ENCODE measurements at regions not wholly inside any gene's neighbourhood (a gene's known extent, or its start where the extent isn't known, plus 50 kb on each side); places are given as distances from the start of the nearest gene placed in this dataset.

GRCh38 chr7:16320099-16320660 lies 101.2 kb downstream of the CRPPA start:
- DNase-seq (ENCODE audit: low read depth in 3 of 3): no peak

DNA sequence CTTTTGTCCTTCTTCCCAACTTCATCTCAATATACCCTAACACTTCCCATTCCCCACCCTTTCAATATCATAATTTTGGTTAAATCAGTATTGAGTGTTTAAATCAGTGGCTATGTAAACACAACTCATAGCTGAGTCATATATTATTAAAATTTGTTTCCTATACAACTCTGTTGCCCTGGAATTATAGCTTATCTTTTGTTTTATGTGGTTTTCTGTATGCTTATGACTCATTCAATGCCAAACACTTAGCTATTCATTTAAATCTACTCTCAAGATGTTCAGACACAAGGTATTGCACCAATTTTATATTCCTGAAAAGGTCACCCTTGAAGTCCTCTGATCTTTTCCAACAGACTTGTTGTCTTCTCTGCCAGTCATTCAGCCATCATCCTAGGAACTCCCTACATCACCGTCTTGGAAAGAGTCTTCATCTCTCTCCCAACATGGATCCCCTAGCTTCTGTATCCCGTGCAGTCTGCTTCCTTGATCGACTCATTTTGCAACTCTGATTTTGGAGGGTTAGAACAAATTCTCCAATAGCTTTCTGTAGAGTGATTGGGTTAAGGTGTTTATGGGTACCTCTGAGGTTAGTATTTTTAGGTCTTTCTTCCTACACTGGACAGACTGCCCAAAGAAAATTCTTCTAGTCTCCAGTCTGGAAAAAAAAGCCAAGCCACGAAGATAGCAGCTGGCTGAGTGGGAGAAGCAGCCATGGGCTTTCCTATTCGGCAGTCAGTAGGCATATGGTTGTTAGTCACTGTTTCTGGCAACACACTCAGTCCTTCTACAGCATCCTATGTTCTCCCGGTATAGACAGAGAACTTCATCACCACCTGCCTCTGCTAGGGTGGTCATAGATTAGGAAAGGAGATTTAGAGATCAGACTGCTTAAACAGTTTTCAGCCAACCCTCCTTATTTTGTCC lies 102.1 kb downstream of the CRPPA start:
- no peak for DNase-seq (ENCODE audit: low read depth in 3 of 3)

DNA sequence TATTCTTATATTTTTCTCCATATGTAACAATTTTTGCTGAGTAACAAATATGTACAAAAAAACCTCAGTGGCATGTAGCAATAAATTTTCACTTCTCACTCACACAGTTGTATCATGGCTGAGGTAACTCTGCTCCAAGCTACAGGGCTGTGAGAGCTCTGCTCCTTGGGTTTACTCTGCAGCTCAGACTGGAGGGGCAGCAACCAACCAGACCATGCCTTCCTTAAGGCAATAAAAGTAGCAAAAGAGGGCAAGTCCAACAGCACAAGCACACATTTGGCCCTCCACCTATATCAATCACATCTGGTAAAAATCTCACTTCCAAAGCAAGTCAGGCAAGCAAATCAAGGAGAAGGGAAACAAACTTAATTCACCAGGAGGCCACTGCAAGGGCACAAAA lies 102.9 kb downstream of the CRPPA start:
- DNase-seq (ENCODE audit: low read depth in 3 of 3): no peak

DNA sequence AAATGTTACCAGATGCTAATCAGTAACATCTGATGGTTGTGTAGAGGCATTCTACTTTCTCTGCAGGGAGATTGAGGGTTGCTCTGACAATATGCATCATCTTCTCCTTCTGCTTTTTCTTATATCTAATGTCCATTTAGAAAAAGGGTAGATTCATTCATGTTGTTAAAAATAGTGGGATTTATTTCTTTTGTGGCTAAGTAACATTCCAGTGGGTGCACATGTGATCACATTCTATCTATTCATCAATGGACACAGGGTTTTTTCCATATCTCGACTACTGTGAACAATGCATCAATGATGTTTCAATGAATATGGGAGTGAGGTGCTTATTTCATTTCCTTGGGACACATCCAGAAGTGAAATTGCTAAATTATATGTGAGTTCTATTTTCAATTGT lies 103.9 kb downstream of the CRPPA start:
- no peak for DNase-seq (ENCODE audit: low read depth in 3 of 3)

DNA sequence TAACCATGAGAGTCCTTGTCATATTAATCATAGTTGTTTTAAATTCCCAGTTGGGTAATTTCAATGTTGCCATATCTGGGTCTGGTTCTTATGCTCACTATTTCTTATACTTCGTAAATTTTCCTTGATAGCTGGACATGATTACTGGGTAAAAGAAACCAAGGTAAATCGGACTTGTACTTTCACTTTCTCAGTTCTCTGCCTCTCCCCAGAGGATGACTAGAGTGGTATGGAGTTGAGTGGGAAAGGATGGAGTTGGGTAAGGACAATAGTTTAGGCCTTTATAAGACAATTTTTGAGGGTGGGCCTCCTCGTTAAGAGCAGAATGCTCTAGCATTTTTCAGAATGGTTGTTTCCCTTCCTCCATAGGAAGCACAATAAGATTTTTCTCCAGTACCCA lies 106.1 kb downstream of the CRPPA start:
- no peak for DNase-seq (ENCODE audit: low read depth in 3 of 3)

DNA sequence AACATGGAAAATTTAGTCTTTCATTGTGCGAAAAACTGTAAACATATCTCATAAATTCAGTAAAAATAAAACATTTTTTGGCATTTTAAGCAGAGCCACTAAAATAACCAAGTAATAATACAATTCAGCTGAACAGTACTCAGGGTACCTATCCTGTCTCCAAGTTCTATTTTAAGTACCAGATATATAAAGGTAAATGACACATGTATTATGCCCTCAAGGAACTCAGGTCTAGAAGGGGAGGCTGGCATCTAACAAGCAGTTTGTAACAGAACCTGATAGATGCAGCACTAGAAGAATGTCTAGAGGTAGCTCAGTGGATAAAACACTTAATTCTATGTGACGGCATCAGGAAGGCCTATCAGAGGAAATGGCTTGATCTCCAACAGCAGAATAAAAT lies 112.2 kb downstream of the CRPPA start:
- no peak for DNase-seq (ENCODE audit: low read depth in 3 of 3)

- DNase-seq (ENCODE audit: low read depth in 3 of 3): no peak
Observed at GRCh38 chr7:16301291-16301690, 120.0 kb downstream of the CRPPA start.

- DNase-seq (ENCODE audit: low read depth in 3 of 3): no peak
Observed at GRCh38 chr7:16300361-16300895, 120.9 kb downstream of the CRPPA start.

- DNase-seq (ENCODE audit: low read depth in 3 of 3): no peak
Observed at GRCh38 chr7:16299853-16300252, 121.5 kb downstream of the CRPPA start.

DNA sequence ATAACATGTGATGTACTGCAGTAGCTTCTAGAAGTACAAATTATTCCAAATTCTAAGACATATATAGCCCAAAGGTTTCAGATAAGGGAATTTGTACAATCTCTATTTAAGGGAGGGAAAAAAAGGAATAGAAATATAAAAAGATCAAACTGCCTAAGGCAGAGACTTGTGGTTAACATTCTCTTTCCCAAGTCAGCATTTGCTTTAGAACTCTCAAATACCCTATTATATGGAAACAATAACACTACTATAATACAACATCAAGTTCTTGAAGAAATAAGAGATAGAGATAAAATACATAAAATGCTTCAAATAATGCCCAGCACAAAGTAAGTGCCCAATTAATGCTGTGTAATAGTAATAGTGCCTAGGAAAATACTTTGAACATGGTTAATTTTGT lies 123.1 kb downstream of the CRPPA start:
- no peak for DNase-seq (ENCODE audit: low read depth in 3 of 3)

GRCh38 chr7:16295558-16295957 lies 125.8 kb downstream of the CRPPA start:
- no peak for DNase-seq (ENCODE audit: low read depth in 3 of 3)

DNA sequence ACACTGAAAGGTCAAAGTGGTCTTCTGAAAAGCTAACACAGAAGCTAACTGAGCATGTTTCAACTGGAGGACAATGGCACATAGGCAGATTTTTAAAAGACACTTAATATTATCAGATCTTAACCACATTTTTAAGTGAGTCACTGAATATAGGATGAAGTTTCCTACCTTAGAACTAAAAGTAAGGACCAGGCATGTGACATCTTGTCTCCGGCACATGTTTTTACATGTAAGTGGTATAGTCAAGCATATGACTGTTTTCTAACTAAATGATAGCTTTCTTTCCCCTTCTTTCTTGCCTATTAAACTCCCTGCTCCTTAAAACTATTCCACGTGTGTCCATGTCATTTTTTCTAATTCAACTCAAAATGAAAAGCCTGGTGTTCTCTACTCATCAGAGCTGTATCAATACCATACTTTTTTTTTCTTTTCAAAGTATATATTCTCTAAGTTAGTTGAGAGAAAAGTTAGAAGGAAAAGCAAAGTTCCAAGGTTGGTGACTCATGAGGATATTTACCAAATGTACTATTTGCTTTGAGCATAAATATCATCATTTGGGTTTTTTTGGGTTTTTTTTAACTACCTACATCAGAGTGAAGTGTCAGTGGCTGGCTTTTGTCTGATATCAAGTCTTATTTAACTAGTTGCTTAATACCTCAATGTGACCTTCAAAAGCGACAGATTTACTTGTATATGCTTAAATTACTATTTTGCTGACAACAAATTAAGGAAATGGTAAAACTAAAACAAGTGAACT lies 127.5 kb downstream of the CRPPA start:
- no peak for DNase-seq (ENCODE audit: low read depth in 3 of 3)

DNA sequence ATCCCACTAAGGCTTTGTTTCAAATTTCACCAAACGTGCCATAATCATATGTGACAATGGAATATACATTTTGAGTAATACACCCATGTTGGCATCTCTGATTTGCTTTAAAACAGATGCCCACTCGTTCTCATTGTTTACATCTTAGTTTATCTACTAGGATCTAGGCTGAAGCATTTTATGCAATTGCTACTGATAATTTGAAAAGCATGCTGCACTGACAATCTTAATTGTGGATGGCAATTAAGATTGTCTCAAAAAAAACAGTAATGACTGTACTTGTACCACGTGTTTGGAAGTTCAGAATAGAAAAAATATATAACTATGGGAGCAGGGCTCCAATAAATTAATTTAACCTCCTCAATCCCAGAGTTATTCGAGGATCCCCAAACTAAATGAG lies 136.8 kb downstream of the CRPPA start:
- no peak for DNase-seq (ENCODE audit: low read depth in 3 of 3)

GRCh38 chr7:16278167-16278787 lies 143.1 kb downstream of the CRPPA start:
- DNase-seq (ENCODE audit: low read depth in 3 of 3): no peak

- no peak for DNase-seq (ENCODE audit: low read depth in 3 of 3)
Observed at GRCh38 chr7:16271990-16272665, 149.2 kb downstream of the CRPPA start.

DNA sequence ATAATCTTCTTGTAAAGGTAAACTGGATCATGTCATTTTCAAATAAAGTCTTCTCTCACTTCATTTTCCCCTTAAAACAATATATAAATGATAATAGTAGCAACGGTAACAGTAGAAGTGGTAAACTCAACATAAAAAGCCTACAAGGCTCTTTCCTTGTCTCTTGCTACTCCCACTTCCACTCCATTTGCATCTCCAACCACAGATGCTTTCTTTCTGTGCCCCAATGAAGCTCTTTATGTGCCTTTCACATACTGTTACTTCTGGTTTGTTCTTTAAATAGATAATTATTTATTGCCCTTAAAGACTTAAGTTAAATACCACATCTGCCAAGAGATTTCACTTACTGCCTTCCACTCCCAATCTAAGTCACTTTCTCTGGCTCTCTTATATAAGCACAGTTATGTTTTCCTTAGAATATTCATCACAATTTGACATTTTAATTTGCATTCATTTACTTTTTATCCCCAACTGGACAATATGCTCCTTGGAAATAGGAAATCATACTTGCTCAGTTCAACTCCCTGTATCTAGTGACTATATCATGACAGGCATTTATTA lies 149.9 kb downstream of the CRPPA start:
- no peak for DNase-seq (ENCODE audit: low read depth in 3 of 3)

DNA sequence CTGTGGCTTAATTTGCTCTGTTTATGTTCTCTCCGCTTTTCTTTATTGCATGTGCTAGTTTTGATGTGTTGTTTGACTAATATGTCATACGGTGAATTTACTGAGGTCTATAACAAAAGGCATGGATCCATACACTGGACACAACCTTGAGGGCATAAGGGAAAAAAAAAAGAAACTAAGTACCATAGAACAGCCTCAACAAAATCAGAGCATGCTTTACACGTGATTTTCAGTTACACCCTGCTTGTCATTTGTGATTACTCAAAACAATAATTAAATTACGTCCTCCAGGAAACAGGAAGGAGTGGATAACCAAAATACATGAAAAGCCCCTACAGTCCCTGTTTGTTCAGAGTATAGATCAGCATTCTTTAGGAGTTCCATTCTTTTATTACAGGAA lies 150.5 kb downstream of the CRPPA start:
- no peak for DNase-seq (ENCODE audit: low read depth in 3 of 3)

- DNase-seq (ENCODE audit: low read depth in 3 of 3): no peak
Observed at GRCh38 chr7:16268821-16269768, 152.2 kb downstream of the CRPPA start.

DNA sequence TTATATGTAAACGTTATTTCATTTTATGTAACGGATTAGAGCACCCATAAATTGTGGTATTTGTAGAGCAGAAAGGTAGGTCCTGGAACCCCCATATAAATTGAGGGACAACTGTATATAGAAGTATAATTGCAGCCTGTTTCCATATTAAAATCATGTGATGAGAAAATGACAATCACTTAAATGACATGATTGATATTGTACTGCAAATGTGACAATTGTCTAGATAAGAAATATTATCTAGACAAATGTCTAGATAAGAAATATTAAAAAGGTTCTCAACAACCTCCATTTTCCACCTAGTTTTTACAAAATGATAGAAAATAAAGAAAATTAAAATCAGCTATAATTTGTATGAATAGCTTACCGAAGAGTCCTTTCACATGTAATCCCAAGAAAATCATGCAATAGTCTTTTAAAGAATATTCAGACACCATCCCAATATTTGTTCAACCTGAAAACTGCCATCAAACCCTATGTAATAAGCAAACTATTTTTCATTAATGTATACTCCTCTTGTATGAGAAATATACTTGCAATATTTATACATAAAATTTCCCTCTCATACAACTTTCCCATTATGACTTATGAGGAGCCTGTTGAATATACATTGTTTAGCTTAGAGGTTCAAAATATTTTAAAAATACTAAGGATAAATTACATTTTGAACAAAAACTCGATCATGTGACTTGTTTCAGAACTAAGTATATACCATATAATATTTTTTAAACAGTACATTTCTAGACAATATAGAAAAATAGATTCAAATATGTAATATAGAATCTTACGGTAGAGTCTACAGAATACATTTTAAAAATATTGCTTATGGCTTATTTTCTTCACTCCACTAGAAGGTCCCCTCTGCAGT lies 153.2 kb downstream of the CRPPA start:
- DNase-seq (ENCODE audit: low read depth in 3 of 3): no peak
